NCI-H2171 treated with DMSO at 0.1 percent for 48 hours (cell line): ENCODE measurements at regions not wholly inside any gene's neighbourhood (a gene's known extent, or its start where the extent isn't known, plus 50 kb on each side); places are given as distances from the start of the nearest gene placed in this dataset.
"Not testable (repeated sequence)": the region's sequence is repeated elsewhere in the genome, so short reads cannot be mapped to it uniquely, and the experiment has no call there.

ENCODE experiments used
- DNase-seq: peaks from one replicate; lab custom pipeline; 2025; lab: John Stamatoyannopoulos, UW

GRCh38 chr9:87199782-87200181 lies 252.5 kb upstream of the GAS1 start:
- DNase-seq, result no peak

- no peak for DNase-seq
Observed at GRCh38 chr9:87201351-87201751, 254.0 kb upstream of the GAS1 start.

DNA sequence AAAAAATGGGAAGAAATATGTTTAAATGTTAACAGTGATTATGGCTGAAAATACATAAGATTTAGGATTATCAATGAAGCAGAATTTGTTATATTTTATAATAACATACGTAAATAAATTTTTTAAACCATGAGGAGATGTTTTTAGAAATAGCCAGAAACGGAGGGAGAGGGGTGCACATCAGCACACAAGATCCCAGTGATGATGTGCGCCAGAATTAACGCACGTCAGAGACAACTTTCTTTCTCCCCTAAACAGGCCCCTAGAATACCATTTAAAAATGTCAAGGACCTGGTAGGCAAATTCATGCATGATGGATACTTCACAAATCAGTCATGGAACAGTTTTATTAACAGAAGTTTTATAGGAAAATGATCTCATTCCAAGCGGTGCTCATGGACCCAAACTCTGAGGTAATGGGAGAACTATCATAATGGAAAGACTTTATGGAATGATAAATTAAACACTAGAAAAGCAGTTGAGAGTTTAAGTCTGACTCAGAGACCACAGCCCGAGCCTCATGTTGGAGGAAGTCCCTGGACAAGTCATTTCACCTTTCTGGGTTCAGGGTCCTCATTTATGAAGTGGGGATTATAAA lies 258.9 kb upstream of the GAS1 start:
- DNase-seq, result no peak

- DNase-seq, result not testable (repeated sequence)
Observed at GRCh38 chr9:87210658-87211057, 263.4 kb upstream of the GAS1 start.

DNA sequence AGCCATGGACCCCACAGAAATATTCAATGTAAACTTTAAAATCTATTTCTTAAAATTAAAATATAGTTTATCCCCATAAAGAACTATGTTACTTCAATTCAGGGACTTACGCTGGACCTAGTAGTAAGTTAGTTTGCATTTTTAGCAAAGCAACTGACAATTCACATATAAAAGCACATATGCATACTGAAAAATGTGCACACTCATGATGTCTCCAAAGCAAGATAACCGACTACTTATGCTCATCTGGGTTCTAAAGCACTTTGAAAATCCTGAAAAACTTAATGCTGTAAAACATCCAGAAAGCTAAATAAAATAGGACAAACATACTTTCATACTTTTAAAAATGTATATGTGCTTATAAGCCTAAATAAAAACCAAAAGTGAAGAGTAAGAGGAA lies 264.4 kb upstream of the GAS1 start:
- no peak for DNase-seq

DNA sequence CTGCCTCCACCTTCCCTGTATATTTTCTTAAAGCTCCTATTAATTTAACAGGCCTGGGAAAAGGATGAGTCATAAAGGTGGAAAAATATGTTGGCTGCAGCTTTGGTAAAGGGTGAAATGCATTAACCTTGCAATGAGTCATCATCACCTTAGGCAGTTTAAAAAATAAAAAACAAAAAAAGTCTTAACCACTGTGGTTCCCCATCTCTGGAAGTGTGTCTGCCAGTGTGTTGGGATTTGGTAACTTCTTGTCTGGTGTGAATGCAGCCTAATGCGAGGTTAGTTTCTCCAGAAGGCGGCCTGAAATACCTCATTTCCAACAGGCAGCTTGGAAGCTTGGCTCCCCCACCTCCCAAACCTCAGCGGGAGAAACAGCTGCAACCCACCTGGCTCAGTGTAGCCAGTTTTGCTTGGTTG lies 265.3 kb upstream of the GAS1 start:
- DNase-seq, result no peak

GRCh38 chr9:87213948-87214347 lies 266.6 kb upstream of the GAS1 start:
- no peak for DNase-seq

GRCh38 chr9:87214991-87215390 lies 267.7 kb upstream of the GAS1 start:
- DNase-seq, result no peak

DNA sequence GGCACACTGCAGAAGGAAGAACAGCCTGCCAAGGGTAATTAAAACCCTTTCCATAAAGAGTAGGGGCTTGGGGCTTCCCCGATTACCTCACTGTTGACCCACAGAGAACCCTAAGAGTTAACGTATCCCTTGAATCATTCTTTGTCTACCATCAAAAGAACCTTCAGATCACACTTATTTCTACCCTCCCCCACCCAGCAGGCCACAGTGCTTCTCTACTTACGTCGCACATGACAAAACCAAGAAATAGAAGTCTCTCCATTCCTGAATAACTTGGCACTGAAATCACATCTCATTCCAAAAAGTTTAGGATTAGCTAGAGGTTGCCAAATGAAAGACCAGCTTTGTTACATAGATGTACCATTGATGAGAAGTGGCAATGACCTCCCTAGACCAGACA lies 268.7 kb upstream of the GAS1 start:
- DNase-seq, result no peak

- DNase-seq, result no peak
Observed at GRCh38 chr9:87216897-87217455, 269.7 kb upstream of the GAS1 start.

DNA sequence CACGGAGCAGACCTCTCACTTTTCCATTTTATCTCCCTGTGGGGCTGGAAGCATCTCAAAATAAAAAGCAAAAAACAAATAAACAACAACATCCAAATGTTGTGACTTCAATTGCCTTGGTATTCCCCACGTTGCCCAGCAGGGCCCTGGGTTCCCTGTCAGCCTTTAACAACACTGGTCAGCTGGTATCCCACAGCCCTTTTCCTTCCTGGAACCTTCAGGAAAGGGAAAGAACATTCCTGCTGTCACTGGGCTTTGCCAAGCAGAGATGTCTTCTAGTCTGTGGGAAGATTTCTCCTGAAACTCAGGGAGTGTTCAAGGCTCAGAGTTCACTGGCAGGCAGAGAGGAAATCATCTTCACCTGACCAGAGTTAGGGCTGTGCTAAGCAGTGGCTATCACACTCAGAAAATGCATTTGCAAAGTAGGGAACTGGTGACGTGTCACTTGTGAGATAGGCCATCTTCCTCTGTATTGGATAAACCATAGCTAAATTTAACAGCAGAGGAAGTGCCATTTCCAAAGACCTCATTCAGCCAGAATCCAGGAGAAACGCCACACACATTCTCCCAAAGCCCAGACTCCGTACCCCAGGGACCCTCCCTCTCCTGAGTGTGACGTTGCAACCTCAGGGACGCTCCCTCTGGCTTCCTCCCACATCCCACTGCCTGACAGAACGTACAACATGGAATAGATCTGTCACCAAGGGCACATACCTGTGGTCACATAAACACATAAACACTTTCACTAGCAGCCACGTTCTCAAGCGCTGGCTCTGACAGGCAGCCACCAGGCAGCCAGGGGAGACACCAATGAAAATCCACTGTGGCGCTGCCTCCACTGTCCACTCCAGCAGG lies 274.0 kb upstream of the DAPK1 start:
- DNase-seq, result no peak

- no peak for DNase-seq
Observed at GRCh38 chr9:87226896-87227295, 270.8 kb upstream of the DAPK1 start.

- no peak for DNase-seq
Observed at GRCh38 chr9:87227456-87227855, 270.2 kb upstream of the DAPK1 start.

DNA sequence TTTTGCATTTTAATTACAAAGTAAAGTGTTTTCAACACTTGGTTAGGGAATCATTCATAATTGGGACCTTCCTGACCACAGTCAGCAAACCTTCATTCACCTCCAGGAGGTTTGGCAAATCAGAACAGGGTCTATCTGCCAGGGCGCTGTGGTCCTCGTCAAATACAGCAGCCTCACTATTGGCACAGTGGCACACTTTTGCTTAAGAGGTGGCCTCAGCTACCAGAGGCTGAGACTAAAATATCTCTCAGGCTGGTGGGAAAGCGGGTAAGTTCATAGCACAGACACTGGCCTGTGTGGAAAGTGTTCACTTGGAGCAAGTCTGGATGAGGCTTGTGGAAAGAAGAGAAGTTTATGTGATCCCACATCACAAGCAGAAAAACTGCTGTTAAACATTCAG lies 268.6 kb upstream of the DAPK1 start:
- DNase-seq, result no peak

- no peak for DNase-seq
Observed at GRCh38 chr9:87233431-87233830, 264.2 kb upstream of the DAPK1 start.

- DNase-seq, result peak; percentile 13
Observed at GRCh38 chr9:87233899-87234455, 263.7 kb upstream of the DAPK1 start.

DNA sequence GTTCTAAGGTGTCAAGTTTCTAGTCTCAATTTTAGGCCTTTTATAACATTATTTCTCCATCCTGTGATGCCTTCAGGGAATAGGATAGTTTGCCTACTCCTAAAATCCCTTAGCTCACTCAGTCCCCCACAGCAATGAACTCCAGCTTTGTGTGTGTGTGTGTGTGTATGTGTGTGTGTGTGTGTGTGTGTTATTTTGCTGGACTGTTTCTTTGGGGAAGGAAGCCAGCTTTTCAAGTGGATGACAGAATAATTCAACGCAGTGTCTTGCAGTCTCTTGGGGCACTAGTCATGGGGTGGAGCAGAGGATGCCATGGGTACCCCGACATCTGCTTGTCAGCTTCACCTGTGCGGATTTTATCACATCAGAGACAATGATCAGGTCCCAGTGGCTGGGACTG lies 262.8 kb upstream of the DAPK1 start:
- no peak for DNase-seq

DNA sequence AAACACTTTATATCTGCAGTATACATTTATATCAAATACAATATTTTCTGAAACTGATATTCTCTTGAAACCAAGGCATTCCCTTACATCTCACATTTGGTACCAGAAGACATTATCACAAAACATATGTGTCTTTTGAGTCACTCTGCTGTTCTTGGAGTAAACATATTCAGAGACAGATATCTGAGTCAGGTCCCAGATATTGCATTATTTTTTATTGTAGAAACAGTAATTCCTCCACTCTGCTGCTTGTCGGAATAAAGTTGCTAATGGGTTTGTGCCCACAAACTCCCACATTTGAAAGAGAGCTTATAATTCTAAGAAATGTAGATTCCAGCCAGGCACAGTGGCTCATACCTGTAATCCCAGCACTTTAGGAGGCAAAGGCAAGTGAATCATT lies 261.1 kb upstream of the DAPK1 start:
- no peak for DNase-seq

DNA sequence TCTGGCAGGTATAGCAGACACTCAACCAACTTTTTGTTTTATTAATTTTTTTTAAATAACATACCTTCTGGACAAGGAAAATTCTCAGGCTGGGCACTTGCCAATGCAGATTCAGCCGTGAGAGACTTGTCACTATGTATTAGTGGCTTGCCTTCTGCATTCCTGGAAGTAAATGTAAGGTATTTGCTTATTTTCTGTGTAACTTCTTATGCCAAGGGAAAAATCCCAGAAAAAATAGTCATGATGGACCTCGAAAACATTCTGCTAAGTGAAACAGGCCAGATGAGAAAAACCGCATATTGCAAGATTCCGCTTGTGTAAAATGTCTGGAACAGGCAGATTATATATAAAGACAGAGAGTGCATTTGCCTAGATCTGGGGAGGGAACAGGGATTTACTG lies 260.3 kb upstream of the DAPK1 start:
- DNase-seq, result no peak

- no peak for DNase-seq
Observed at GRCh38 chr9:87238545-87238944, 259.1 kb upstream of the DAPK1 start.

- no peak for DNase-seq
Observed at GRCh38 chr9:87239312-87239711, 258.4 kb upstream of the DAPK1 start.

GRCh38 chr9:87243602-87244001 lies 254.1 kb upstream of the DAPK1 start:
- no peak for DNase-seq

- no peak for DNase-seq
Observed at GRCh38 chr9:87245271-87245670, 252.4 kb upstream of the DAPK1 start.
